ENCODE measurements at regions not wholly inside any gene's neighbourhood (a gene's known extent, or its start where the extent isn't known, plus 50 kb on each side); places are given as distances from the start of the nearest gene placed in this dataset.

DNA sequence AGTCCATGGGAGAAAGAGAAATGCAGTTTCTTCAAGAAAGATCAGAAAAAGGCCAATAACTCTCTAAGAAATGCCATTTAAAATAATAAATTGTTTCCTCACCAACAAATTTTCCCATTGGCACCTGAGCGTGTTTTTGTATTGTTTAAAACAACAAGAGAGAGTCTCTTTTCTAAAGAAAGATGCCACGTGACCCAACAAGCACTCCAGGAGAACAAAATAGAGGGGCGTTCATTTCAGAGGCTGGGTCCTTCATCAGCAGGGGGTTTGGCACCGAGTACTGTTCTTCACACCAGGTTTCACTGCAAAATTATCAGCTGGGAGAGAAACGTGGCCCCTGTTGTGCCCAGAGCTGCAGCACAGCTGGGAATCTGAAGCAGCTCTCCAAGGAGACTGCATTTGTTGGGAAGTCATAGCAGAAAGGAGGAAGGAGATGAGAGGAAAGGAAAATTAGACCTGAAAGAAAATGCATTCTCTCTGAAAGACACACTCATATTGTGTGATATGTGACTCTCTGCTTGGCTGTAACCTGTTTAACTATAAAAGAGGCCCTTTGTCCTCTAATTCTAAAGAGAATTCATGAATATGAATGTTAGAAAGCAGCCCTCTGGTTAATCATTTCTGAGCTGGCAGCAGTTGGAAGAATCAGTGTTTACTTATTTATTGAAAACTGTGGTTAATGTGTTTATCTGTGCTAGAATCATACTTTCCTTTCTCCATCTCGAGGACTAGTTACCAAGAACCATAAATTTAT lies 205.3 kb upstream of the CDH20 start:
- TF ChIP-seq, protein P1, sequence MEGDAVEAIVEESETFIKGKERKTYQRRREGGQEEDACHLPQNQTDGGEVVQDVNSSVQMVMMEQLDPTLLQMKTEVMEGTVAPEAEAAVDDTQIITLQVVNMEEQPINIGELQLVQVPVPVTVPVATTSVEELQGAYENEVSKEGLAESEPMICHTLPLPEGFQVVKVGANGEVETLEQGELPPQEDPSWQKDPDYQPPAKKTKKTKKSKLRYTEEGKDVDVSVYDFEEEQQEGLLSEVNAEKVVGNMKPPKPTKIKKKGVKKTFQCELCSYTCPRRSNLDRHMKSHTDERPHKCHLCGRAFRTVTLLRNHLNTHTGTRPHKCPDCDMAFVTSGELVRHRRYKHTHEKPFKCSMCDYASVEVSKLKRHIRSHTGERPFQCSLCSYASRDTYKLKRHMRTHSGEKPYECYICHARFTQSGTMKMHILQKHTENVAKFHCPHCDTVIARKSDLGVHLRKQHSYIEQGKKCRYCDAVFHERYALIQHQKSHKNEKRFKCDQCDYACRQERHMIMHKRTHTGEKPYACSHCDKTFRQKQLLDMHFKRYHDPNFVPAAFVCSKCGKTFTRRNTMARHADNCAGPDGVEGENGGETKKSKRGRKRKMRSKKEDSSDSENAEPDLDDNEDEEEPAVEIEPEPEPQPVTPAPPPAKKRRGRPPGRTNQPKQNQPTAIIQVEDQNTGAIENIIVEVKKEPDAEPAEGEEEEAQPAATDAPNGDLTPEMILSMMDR (IDR thresholded peaks at IDR 0.05; ENCODE audit: control insufficient read depth, insufficient read depth, low read depth, low read length, missing control alignments) = no peak
- H3K4me3 ChIP-seq (ENCODE audit: control insufficient read depth, low read depth, low read length) = no peak overlapping the region
- no peak for DNase-seq (ENCODE audit: low read depth)

DNA sequence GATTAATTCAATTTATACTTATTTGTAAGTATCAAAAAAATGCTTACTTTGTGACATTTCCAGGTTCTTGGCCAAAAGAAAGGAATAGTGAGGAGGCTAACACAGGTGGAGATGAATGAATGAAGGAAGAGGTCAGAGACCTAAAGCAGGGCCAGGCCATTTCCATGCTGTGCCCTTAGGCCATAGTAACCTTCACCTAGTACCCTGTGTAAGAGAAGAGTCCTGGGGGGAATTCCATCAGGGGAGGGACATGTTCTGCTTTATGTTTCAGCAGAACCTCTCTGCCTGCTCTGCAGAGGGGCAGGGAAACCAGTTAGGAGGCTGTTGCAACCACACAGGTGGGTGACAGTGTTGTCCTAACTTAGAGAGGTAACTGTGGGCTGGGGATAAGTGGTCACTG lies 204.2 kb upstream of the CDH20 start:
- TF ChIP-seq, protein P1 (IDR thresholded peaks at IDR 0.05; ENCODE audit: control insufficient read depth, insufficient read depth, low read depth, low read length, missing control alignments) = no peak
- H3K4me3 ChIP-seq (ENCODE audit: control insufficient read depth, low read depth, low read length) = no peak overlapping the region
- DNase-seq (ENCODE audit: low read depth) = no peak

DNA sequence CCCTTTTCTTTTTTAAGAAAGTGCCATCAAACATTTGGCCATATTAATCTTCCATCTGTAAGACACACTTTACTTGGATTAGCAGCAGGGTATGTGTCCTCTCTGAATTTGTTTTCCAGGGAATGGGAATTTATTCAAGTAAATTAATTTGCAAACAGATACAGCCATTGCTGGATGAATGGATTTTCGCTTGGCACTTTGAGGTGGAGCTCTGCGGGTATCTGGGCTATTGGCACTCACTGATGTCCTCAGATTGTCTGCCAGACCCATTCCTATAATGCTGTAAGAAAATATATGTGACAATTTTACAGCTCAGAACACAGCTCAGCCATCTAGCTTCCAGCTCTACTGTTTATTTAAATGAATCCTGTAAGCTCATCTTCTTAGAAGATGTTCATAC lies 201.2 kb upstream of the CDH20 start:
- TF ChIP-seq, protein P1 (IDR thresholded peaks at IDR 0.05; ENCODE audit: control insufficient read depth, insufficient read depth, low read depth, low read length, missing control alignments) = no peak
- H3K4me3 ChIP-seq (ENCODE audit: control insufficient read depth, low read depth, low read length) = no peak overlapping the region
- DNase-seq (ENCODE audit: low read depth) = no peak

DNA sequence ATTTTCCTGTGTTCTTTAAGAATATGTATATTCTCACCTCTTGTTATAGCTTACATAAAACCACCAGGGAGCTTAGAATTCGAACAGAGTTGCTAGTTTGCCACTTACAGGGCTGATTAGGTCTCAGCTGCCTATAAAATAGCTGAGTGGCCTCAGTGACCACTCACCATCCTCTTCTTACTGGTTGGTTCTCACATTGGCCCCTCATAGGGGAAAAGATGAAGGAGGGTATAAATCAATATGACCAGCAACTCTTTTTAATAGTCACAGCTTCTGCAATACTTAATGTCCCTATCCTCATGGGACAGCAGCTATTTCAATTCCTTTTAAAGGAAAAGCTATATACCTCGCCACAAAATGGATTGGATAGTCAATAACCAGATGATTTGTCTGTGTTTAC lies 199.4 kb upstream of the CDH20 start:
- no peak overlapping the region for H3K4me3 ChIP-seq (ENCODE audit: control insufficient read depth, low read depth, low read length)
- TF ChIP-seq, protein P1 (IDR thresholded peaks at IDR 0.05; ENCODE audit: control insufficient read depth, insufficient read depth, low read depth, low read length, missing control alignments) = no peak
- no peak for DNase-seq (ENCODE audit: low read depth)

DNA sequence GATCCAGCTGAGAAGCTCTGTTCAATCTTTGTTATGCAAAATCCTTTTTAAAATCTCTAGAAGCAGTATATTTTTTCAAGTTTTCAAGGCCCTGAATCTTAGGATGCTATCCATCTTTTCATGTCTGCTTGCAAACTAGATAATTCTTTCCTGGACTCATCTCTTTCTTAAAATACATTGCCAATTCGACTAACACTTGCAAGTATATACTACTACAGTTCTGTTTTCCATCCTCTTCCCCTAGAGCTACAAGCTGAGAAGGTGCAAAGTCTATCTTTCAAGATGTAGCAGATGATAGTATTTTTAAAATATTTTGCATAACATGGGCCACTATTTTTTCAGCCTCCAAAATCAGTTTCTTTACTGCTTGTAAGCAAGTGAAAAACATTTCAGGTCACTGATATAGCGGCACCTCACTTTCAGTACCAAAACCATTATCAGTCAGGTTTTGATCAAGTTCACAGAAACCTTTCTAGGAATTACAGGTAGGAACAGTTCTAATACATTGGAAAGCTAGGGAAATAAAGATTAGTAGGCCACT lies 196.4 kb upstream of the CDH20 start:
- TF ChIP-seq, protein P1 (IDR thresholded peaks at IDR 0.05; ENCODE audit: control insufficient read depth, insufficient read depth, low read depth, low read length, missing control alignments) = no peak
- H3K4me3 ChIP-seq (ENCODE audit: control insufficient read depth, low read depth, low read length) = no peak overlapping the region
- no peak for DNase-seq (ENCODE audit: low read depth)

DNA sequence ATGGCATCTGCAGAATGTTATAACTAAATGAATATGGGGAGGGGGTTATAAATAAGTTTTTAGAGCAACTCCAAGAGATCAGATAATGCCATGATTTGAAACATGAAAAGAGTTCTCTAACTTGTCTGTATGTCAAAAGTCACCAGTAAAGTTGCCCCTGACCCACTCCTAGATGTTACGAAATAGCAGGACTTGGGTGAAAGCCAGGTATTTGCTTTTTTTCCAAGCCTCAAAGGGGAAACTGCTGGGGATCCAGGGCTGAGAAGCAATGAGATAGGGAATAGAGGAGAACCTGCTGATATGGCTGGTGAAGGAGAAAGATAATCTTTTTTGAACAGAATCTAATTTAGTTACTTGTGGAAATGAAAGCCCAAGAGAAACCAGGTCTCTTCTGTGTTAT lies 191.5 kb upstream of the CDH20 start:
- H3K4me3 ChIP-seq (ENCODE audit: control insufficient read depth, low read depth, low read length) = no peak overlapping the region
- TF ChIP-seq, protein P1 (IDR thresholded peaks at IDR 0.05; ENCODE audit: control insufficient read depth, insufficient read depth, low read depth, low read length, missing control alignments) = no peak
- no peak for DNase-seq (ENCODE audit: low read depth)

Data from AG09309 (cell line).